ENCODE measurements at regions not wholly inside any gene's neighbourhood (a gene's known extent, or its start where the extent isn't known, plus 50 kb on each side); places are given as distances from the start of the nearest gene placed in this dataset.

DNA sequence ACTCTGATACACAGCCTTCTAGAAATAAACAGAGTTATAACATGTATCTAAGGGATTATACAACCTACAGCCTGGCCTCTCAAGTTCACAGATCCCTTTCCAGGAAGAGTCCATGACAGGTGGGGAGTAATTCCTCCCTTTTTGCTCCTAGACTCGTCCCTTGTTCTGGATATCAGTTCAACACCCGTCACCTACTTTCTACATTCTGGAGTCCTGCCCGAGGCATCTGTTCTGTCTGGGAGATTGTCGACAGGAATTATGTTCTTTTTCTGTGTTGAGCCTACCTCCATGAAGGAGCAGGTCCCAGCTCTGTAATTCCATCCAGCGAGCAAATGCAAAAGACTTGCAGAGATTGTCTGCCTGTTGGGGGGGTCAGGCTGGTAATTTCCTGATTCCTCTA, 224.6 kb upstream of the NTM start (continued):
- TF ChIP-seq, protein P1, sequence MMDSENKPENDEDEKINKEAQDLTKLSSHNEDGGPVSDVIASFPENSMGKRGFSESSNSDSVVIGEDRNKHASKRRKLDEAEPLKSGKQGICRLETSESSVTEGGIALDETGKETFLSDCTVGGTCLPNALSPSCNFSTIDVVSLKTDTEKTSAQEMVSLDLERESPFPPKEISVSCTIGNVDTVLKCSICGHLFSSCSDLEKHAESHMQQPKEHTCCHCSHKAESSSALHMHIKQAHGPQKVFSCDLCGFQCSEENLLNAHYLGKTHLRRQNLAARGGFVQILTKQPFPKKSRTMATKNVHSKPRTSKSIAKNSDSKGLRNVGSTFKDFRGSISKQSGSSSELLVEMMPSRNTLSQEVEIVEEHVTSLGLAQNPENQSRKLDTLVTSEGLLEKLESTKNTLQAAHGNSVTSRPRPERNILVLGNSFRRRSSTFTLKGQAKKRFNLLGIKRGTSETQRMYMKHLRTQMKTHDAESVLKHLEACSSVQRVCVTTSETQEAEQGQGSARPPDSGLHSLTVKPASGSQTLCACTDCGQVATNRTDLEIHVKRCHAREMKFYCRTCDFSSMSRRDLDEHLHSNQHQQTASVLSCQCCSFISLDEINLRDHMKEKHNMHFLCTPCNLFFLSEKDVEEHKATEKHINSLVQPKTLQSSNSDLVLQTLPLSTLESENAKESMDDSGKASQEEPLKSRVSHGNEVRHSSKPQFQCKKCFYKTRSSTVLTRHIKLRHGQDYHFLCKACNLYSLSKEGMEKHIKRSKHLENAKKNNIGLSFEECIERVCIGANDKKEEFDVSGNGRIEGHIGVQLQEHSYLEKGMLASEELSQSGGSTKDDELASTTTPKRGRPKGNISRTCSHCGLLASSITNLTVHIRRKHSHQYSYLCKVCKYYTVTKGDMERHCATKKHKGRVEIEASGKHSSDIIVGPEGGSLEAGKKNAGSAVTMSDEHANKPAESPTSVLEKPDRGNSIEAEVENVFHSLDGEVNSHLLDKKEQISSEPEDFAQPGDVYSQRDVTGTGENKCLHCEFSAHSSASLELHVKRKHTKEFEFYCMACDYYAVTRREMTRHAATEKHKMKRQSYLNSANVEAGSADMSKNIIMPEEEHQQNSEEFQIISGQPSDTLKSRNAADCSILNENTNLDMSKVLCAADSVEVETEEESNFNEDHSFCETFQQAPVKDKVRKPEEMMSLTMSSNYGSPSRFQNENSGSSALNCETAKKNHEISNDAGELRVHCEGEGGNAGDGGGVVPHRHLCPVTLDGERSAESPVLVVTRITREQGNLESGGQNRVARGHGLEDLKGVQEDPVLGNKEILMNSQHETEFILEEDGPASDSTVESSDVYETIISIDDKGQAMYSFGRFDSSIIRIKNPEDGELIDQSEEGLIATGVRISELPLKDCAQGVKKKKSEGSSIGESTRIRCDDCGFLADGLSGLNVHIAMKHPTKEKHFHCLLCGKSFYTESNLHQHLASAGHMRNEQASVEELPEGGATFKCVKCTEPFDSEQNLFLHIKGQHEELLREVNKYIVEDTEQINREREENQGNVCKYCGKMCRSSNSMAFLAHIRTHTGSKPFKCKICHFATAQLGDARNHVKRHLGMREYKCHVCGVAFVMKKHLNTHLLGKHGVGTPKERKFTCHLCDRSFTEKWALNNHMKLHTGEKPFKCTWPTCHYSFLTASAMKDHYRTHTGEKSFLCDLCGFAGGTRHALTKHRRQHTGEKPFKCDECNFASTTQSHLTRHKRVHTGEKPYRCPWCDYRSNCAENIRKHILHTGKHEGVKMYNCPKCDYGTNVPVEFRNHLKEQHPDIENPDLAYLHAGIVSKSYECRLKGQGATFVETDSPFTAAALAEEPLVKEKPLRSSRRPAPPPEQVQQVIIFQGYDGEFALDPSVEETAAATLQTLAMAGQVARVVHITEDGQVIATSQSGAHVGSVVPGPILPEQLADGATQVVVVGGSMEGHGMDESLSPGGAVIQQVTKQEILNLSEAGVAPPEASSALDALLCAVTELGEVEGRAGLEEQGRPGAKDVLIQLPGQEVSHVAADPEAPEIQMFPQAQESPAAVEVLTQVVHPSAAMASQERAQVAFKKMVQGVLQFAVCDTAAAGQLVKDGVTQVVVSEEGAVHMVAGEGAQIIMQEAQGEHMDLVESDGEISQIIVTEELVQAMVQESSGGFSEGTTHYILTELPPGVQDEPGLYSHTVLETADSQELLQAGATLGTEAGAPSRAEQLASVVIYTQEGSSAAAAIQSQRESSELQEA (IDR thresholded peaks at IDR 0.05; ENCODE audit: low read depth): no peak
- no peak for TF ChIP-seq TCF7L2 (IDR thresholded peaks at IDR 0.05; ENCODE audit: low read depth, low read length)
- TF ChIP-seq E2F5 (CRISPR knock-in tag; IDR thresholded peaks at IDR 0.05): no peak
- TF ChIP-seq TBP (optimal IDR thresholded peaks at IDR 0.05; ENCODE audit: low read depth, low read length): no peak

All from K562 (cell line).